Neural progenitor cell (in vitro differentiated cells): ENCODE measurements at regions not wholly inside any gene's neighbourhood (a gene's known extent, or its start where the extent isn't known, plus 50 kb on each side); places are given as distances from the start of the nearest gene placed in this dataset.

ENCODE experiments used
- DNase-seq: peaks from one replicate; pipeline ENCODE4 v3.0.0-alpha.2; 2016; ENCODE audit warnings: low spot score
- H2AFZ ChIP-seq: fragments of 200-600 bp; sonication (generic); replicated peaks from 2 replicates; pipeline ENCODE4 v1.6.1; 2016; ENCODE audit warnings: antibody characterized with exemption
- H3F3A ChIP-seq: fragments of 200-600 bp; sonication (generic); 2 replicates; pipeline ENCODE4 v1.6.1; 2016; ENCODE audit warnings: antibody characterized with exemption, low read depth
- H3K27ac ChIP-seq: fragments of 200-600 bp; sonication (generic); 2 replicates; pipeline ENCODE4 v1.5.1; 2016; ENCODE audit warnings: mild to moderate bottlenecking
- H3K27me3 ChIP-seq: fragments of 200-600 bp; sonication (generic); 2 replicates; pipeline ENCODE4 v1.6.1; 2016; ENCODE audit warnings: mild to moderate bottlenecking, moderate library complexity
- H3K36me3 ChIP-seq: fragments of 200-600 bp; sonication (generic); 2 replicates; pipeline ENCODE4 v1.5.1; 2016
- H3K4me1 ChIP-seq: fragments of 200-600 bp; sonication (generic); 2 replicates; pipeline ENCODE4 v1.6.1; 2016; ENCODE audit warnings: mixed run types
- H3K4me2 ChIP-seq: fragments of 200-600 bp; sonication (generic); 2 replicates; pipeline ENCODE4 v1.6.1; 2016
- H3K4me3 ChIP-seq: fragments of 200-600 bp; sonication (generic); 2 replicates; pipeline ENCODE4 v1.5.1; 2016
- H3K79me2 ChIP-seq: fragments of 200-600 bp; sonication (generic); 2 replicates; pipeline ENCODE4 v1.6.1; 2016; ENCODE audit warnings: low read depth
- H3K9ac ChIP-seq: fragments of 200-600 bp; sonication (generic); 2 replicates; pipeline ENCODE4 v1.6.1; 2016
- H3K9me3 ChIP-seq: fragments of 200-600 bp; sonication (generic); 2 replicates; pipeline ENCODE4 v1.5.1; 2016; ENCODE audit warnings: low read depth
- H4K20me1 ChIP-seq: fragments of 200-600 bp; sonication (generic); 2 replicates; pipeline ENCODE4 v1.6.1; 2016; ENCODE audit warnings: low read depth
- H3K27ac Mint-ChIP-seq: 3 replicates; pipeline ENCODE4 v1.8.0; 2021; ENCODE audit warnings: mixed read lengths
- H3K27me3 Mint-ChIP-seq: 2 replicates; pipeline ENCODE4 v1.8.0; 2022; ENCODE audit warnings: low read depth, mild to moderate bottlenecking, inconsistent platforms, moderate library complexity, mixed read lengths; ENCODE audit not compliant: insufficient read depth
- H3K36me3 Mint-ChIP-seq: 3 replicates; pipeline ENCODE4 v1.8.0; 2021; ENCODE audit warnings: mixed read lengths
- H3K4me1 Mint-ChIP-seq: 3 replicates; pipeline ENCODE4 v1.8.0; 2021; ENCODE audit warnings: mixed read lengths
- H3K4me3 Mint-ChIP-seq: 3 replicates; pipeline ENCODE4 v1.8.0; 2021; ENCODE audit warnings: mild to moderate bottlenecking, moderate library complexity, mixed read lengths
- H3K9me3 Mint-ChIP-seq: 3 replicates; pipeline ENCODE4 v1.8.0; 2020; ENCODE audit warnings: mixed read lengths
- EZH2 ChIP-seq: fragments of 200-600 bp; sonication (generic); IDR thresholded peaks from 2 replicates; pipeline ENCODE4 v1.6.1; 2017; ENCODE audit warnings: antibody characterized with exemption, mild to moderate bottlenecking, moderate library complexity
- EZH2phosphoT487 ChIP-seq: fragments of 200-600 bp; sonication (generic); IDR thresholded peaks from 2 replicates; pipeline ENCODE4 v1.6.1; 2017; ENCODE audit warnings: antibody characterized with exemption
- TF ChIP-seq, protein P1 (sequence below): fragments of 200-600 bp; sonication (generic); IDR thresholded peaks from 2 replicates; pipeline ENCODE4 v1.5.1; 2017; ENCODE audit warnings: antibody characterized with exemption, mild to moderate bottlenecking

DNA sequence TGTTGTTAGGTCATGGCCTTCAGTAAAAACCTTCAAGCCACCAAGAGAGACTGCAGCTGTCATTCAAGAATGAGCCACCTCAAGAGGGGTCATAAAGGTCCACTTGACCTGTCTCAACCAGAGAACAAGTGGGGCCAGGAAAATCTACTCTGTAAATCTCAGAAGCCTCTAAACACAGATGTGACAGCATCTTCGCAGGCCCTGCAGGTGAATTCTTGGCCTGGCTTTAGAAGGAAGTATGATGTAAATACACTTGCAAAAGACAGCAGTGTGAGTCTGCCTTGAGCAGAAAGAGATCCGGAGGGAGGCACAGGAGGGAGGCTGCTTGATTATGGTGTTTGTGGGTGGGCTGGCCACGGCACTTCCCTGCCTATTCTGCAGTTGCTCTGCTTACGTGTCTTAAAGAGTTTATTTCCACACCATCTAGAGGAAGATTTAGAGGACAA is 1082.9 kb downstream of the UQCRFS1 start:
- DNase-seq, result peak; percentile 7
- no peaks in the 10 kb centered on the region for H3K79me2 ChIP-seq
- H3F3A ChIP-seq, result peaks cover 7% of the 10 kb centered on the region
- Mint-ChIP-seq H3K36me3 (no peaks in the 10 kb centered on the region), H3K27me3 (peaks cover 2% of the 10 kb centered on the region), H3K4me1 (peaks cover 32% of the 10 kb centered on the region), H3K4me3 (no peak overlapping the region), H3K9me3 (peaks cover 4% of the 10 kb centered on the region), H3K27ac (peak overlapping the region; percentile 3)
- H3K36me3 ChIP-seq, result no peaks in the 10 kb centered on the region
- no peak overlapping the region for H3K9ac ChIP-seq
- H3K4me1 ChIP-seq, result peaks cover 26% of the 10 kb centered on the region
- H4K20me1 ChIP-seq, result no peaks in the 10 kb centered on the region
- no peak overlapping the region for H3K27ac ChIP-seq
- no peak overlapping the region for H3K4me3 ChIP-seq
- H3K4me2 ChIP-seq, result peak overlapping the region; percentile 24
- no peaks in the 10 kb centered on the region for H3K9me3 ChIP-seq
- H2AFZ ChIP-seq, result no peak overlapping the region
- no peaks in the 10 kb centered on the region for H3K27me3 ChIP-seq
- TF ChIP-seq EZH2phosphoT487 (no peak), EZH2 (no peak)
- TF ChIP-seq, protein P1, sequence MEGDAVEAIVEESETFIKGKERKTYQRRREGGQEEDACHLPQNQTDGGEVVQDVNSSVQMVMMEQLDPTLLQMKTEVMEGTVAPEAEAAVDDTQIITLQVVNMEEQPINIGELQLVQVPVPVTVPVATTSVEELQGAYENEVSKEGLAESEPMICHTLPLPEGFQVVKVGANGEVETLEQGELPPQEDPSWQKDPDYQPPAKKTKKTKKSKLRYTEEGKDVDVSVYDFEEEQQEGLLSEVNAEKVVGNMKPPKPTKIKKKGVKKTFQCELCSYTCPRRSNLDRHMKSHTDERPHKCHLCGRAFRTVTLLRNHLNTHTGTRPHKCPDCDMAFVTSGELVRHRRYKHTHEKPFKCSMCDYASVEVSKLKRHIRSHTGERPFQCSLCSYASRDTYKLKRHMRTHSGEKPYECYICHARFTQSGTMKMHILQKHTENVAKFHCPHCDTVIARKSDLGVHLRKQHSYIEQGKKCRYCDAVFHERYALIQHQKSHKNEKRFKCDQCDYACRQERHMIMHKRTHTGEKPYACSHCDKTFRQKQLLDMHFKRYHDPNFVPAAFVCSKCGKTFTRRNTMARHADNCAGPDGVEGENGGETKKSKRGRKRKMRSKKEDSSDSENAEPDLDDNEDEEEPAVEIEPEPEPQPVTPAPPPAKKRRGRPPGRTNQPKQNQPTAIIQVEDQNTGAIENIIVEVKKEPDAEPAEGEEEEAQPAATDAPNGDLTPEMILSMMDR, result no peak

- Mint-ChIP-seq H3K36me3 (no peaks in the 10 kb centered on the region), H3K4me3 (no peak overlapping the region), H3K4me1 (peaks cover 36% of the 10 kb centered on the region), H3K9me3 (peaks cover 4% of the 10 kb centered on the region), H3K27me3 (peaks cover 5% of the 10 kb centered on the region), H3K27ac (no peak overlapping the region)
- Histone ChIP-seq H3K4me3 (no peak overlapping the region), H3K27ac (no peak overlapping the region), H3K36me3 (no peaks in the 10 kb centered on the region), H3K4me1 (peaks cover 26% of the 10 kb centered on the region), H3K27me3 (no peaks in the 10 kb centered on the region), H3K4me2 (no peak overlapping the region), H3F3A (peaks cover 7% of the 10 kb centered on the region), H3K9ac (no peak overlapping the region), H3K9me3 (no peaks in the 10 kb centered on the region), H3K79me2 (no peaks in the 10 kb centered on the region), H4K20me1 (no peaks in the 10 kb centered on the region), H2AFZ (no peak overlapping the region)
- TF ChIP-seq, protein P1, result no peak
- no peak for TF ChIP-seq EZH2
- no peak for TF ChIP-seq EZH2phosphoT487
- DNase-seq, result peak; percentile 11
Observed at GRCh38 chr19:28128341-28128740, 1084.6 kb downstream of the UQCRFS1 start.

- peaks cover 5% of the 10 kb centered on the region for H3K27me3 Mint-ChIP-seq
- DNase-seq, result no peak
- H3K27ac ChIP-seq, result no peak overlapping the region
- TF ChIP-seq EZH2, result no peak
- no peak for TF ChIP-seq EZH2phosphoT487
- TF ChIP-seq, protein P1, result no peak
- H4K20me1 ChIP-seq, result no peaks in the 10 kb centered on the region
- H3K4me1 ChIP-seq, result peaks cover 20% of the 10 kb centered on the region
- H3K79me2 ChIP-seq, result no peaks in the 10 kb centered on the region
- peaks cover 4% of the 10 kb centered on the region for H3K9me3 Mint-ChIP-seq
- H3K27me3 ChIP-seq, result no peaks in the 10 kb centered on the region
- H3F3A ChIP-seq, result peaks cover 7% of the 10 kb centered on the region
- H3K36me3 Mint-ChIP-seq, result no peaks in the 10 kb centered on the region
- no peak overlapping the region for H2AFZ ChIP-seq
- H3K4me3 Mint-ChIP-seq, result no peak overlapping the region
- no peaks in the 10 kb centered on the region for H3K9me3 ChIP-seq
- peaks cover 27% of the 10 kb centered on the region for H3K4me1 Mint-ChIP-seq
- H3K9ac ChIP-seq, result no peak overlapping the region
- no peak overlapping the region for H3K4me2 ChIP-seq
- no peak overlapping the region for H3K27ac Mint-ChIP-seq
- no peak overlapping the region for H3K4me3 ChIP-seq
- no peaks in the 10 kb centered on the region for H3K36me3 ChIP-seq
Observed at GRCh38 chr19:28126135-28126898, 1086.6 kb downstream of the UQCRFS1 start.
